Caco-2 (cell line): ENCODE measurements at regions not wholly inside any gene's neighbourhood (a gene's known extent, or its start where the extent isn't known, plus 50 kb on each side); places are given as distances from the start of the nearest gene placed in this dataset.

ENCODE experiments used
- BruUV-seq: library from RNA; stranded (reverse); fragments of 400-500 nt; replicated peaks from 2 replicates; lab custom pipeline; 2021; lab: Mats Ljungman, UMichigan
- CTCF ChIA-PET: fragments of 300-600 bp; sonication (Branson Sonifier 250); formaldehyde crosslinking; loops from one replicate; lab custom pipeline; 2022; ENCODE audit warnings: antibody characterized with exemption; lab: Charles Lee
- POLR2A ChIA-PET: fragments of 300-600 bp; sonication (Branson Sonifier 250); formaldehyde crosslinking; loops from one replicate; lab custom pipeline; 2022; ENCODE audit warnings: antibody characterized with exemption; lab: Charles Lee
- DNase-seq, 2 experiments: peaks; one replicate each; pipeline versions ENCODE4 v3.0.0 to v3.0.0-alpha.2; 2020 to 2022
- H3K27me3 ChIP-seq: replicated peaks from 2 replicates; pipeline ENCODE4 v1.6.0; 2011; ENCODE audit warnings: low read length; ENCODE audit not compliant: control insufficient read depth, insufficient read depth
- H3K36me3 ChIP-seq: 2 replicates; pipeline ENCODE4 v1.5.1; 2011; ENCODE audit warnings: low read length; ENCODE audit not compliant: control insufficient read depth, insufficient read depth
- H3K4me1 ChIP-seq: fragments of 250-450 bp; sonication (Bioruptor Pico); 2 replicates; pipeline ENCODE4 v1.5.1; 2020; ENCODE audit warnings: mild to moderate bottlenecking
- H3K4me3 ChIP-seq: 2 replicates; pipeline ENCODE4 v1.5.1; 2011; ENCODE audit warnings: low read depth, mild to moderate bottlenecking, control low read depth, low read length
- H3K9me3 ChIP-seq: fragments of 250-450 bp; sonication (Bioruptor Pico); 2 replicates; pipeline ENCODE4 v1.5.1; 2020; ENCODE audit warnings: mild to moderate bottlenecking, moderate library complexity
- H3K27ac Mint-ChIP-seq: one replicate; pipeline ENCODE4 v1.8.0; 2022; ENCODE audit warnings: mixed read lengths; ENCODE audit not compliant: unreplicated experiment
- H3K27me3 Mint-ChIP-seq: one replicate; pipeline ENCODE4 v1.8.0; 2022; ENCODE audit warnings: mixed read lengths; ENCODE audit not compliant: insufficient read depth, unreplicated experiment
- H3K36me3 Mint-ChIP-seq: one replicate; pipeline ENCODE4 v1.8.0; 2022; ENCODE audit warnings: mild to moderate bottlenecking, mixed read lengths; ENCODE audit not compliant: insufficient read depth, unreplicated experiment
- H3K4me1 Mint-ChIP-seq: one replicate; pipeline ENCODE4 v1.8.0; 2022; ENCODE audit warnings: low read depth, mixed read lengths; ENCODE audit not compliant: unreplicated experiment
- H3K4me3 Mint-ChIP-seq: one replicate; pipeline ENCODE4 v1.8.0; 2022; ENCODE audit warnings: mild to moderate bottlenecking, moderate library complexity, mixed read lengths; ENCODE audit not compliant: unreplicated experiment
- H3K9me3 Mint-ChIP-seq: one replicate; pipeline ENCODE4 v1.8.0; 2022; ENCODE audit warnings: mixed read lengths; ENCODE audit not compliant: unreplicated experiment
- CTCF ChIP-seq, 2 experiments: fragments of 200-600 bp in 1 of 2; IDR thresholded peaks; 1 replicate in 1 of 2; 2 replicates in 1 of 2; pipeline versions ENCODE4 v1.5.1 to v1.8.0; 2011 to 2022; ENCODE audit warnings: antibody characterized with exemption in 1 of 2, control low read depth in 1 of 2, inconsistent platforms in 1 of 2, low read depth in 1 of 2, low read length in 1 of 2, mild to moderate bottlenecking in 1 of 2, moderate library complexity in 1 of 2; ENCODE audit not compliant: insufficient read depth in 1 of 2, severe bottlenecking in 1 of 2, unreplicated experiment in 1 of 2
- intact Hi-C: fragments of 100-400 bp; cut with micrococcal nuclease; formaldehyde crosslinking; loops from one replicate; pipeline ENCODE4 v1.10.0; 2022; ENCODE audit not compliant: unreplicated experiment

GRCh38 chr11:129302386-129303101 is 73.1 kb upstream of the BARX2 start:
- Histone ChIP-seq H3K9me3 (peaks cover 7% of the 10 kb centered on the region; the same call in 1 of the 2 replicates), H3K36me3 (no peaks in the 10 kb centered on the region), H3K4me1 (no peaks in the 10 kb centered on the region), H3K4me3 (no peak overlapping the region), H3K27me3 (no peaks in the 10 kb centered on the region)
- BruUV-seq: no TSS peak
- Mint-ChIP-seq H3K4me3 (no peak overlapping the region), H3K4me1 (no peaks in the 10 kb centered on the region), H3K36me3 (no peaks in the 10 kb centered on the region), H3K27ac (no peak overlapping the region), H3K27me3 (no peaks in the 10 kb centered on the region), H3K9me3 (no peaks in the 10 kb centered on the region)
- POLR2A ChIA-PET: no interaction called here
- CTCF ChIA-PET: no interaction called here
- no peak for TF ChIP-seq CTCF (IDR thresholded peaks at IDR 0.05; ENCODE audit: insufficient read depth in 1 of 2, low read depth in 1 of 2, low read length in 1 of 2, severe bottlenecking in 1 of 2, unreplicated experiment in 1 of 2)
- intact Hi-C loops: no loop called here
- DNase-seq: no peak

- Mint-ChIP-seq H3K36me3 (no peaks in the 10 kb centered on the region), H3K27ac (no peak overlapping the region), H3K4me1 (peaks cover 13% of the 10 kb centered on the region), H3K27me3 (no peaks in the 10 kb centered on the region), H3K9me3 (no peaks in the 10 kb centered on the region), H3K4me3 (no peak overlapping the region)
- TF ChIP-seq CTCF (IDR thresholded peaks at IDR 0.05; ENCODE audit: insufficient read depth in 1 of 2, low read depth in 1 of 2, low read length in 1 of 2, severe bottlenecking in 1 of 2, unreplicated experiment in 1 of 2): no peak
- Histone ChIP-seq H3K36me3 (no peaks in the 10 kb centered on the region), H3K4me1 (peaks cover 24% of the 10 kb centered on the region), H3K9me3 (no peaks in the 10 kb centered on the region), H3K4me3 (no peak overlapping the region), H3K27me3 (no peaks in the 10 kb centered on the region)
- no peak for DNase-seq
- CTCF ChIA-PET: no interaction called here
- intact Hi-C loops: loop anchor here (1.0 kb wide), 1 partner anchor 13 kb away; no protein-coding TSS in a partner anchor
- BruUV-seq: no TSS peak
- POLR2A ChIA-PET: no interaction called here
Measured at GRCh38 chr11:129300099-129300498, 75.5 kb upstream of the BARX2 start.

GRCh38 chr11:129298988-129299387 is 76.7 kb upstream of the BARX2 start:
- Mint-ChIP-seq H3K27ac (no peak overlapping the region), H3K9me3 (no peaks in the 10 kb centered on the region), H3K27me3 (no peaks in the 10 kb centered on the region), H3K36me3 (no peaks in the 10 kb centered on the region), H3K4me1 (peaks cover 20% of the 10 kb centered on the region), H3K4me3 (no peak overlapping the region)
- Histone ChIP-seq H3K9me3 (no peaks in the 10 kb centered on the region), H3K4me3 (no peak overlapping the region), H3K4me1 (peaks cover 30% of the 10 kb centered on the region), H3K36me3 (no peaks in the 10 kb centered on the region), H3K27me3 (no peaks in the 10 kb centered on the region)
- TF ChIP-seq CTCF (IDR thresholded peaks at IDR 0.05; ENCODE audit: insufficient read depth in 1 of 2, low read depth in 1 of 2, low read length in 1 of 2, severe bottlenecking in 1 of 2, unreplicated experiment in 1 of 2): no peak
- no peak for DNase-seq
- intact Hi-C loops: no loop called here
- CTCF ChIA-PET: no interaction called here
- POLR2A ChIA-PET: no interaction called here
- BruUV-seq: no TSS peak
